GM23248 (cell line): ENCODE measurements at regions not wholly inside any gene's neighbourhood (a gene's known extent, or its start where the extent isn't known, plus 50 kb on each side); places are given as distances from the start of the nearest gene placed in this dataset.

Experiments
- DNase-seq: peaks from one replicate; pipeline ENCODE4 v3.0.0-alpha.2; 2015
- H2AFZ ChIP-seq: fragments of 200-600 bp; sonication (generic); 2 replicates; pipeline ENCODE4 v1.6.1; 2016; ENCODE audit warnings: antibody characterized with exemption
- H3F3A ChIP-seq: fragments of 200-600 bp; sonication (generic); 2 replicates; pipeline ENCODE4 v1.6.1; 2016; ENCODE audit warnings: mild to moderate bottlenecking, antibody characterized with exemption, mixed run types; ENCODE audit not compliant: insufficient read depth
- H3K27ac ChIP-seq: fragments of 200-600 bp; sonication (generic); 2 replicates; pipeline ENCODE4 v1.5.1; 2016; ENCODE audit warnings: mild to moderate bottlenecking
- H3K27me3 ChIP-seq: fragments of 200-600 bp; sonication (generic); replicated peaks from 2 replicates; pipeline ENCODE4 v1.6.1; 2016; ENCODE audit warnings: mild to moderate bottlenecking; ENCODE audit not compliant: insufficient read depth
- H3K36me3 ChIP-seq: fragments of 200-600 bp; sonication (generic); 2 replicates; pipeline ENCODE4 v1.6.1; 2016; ENCODE audit warnings: low read depth, mild to moderate bottlenecking
- H3K4me1 ChIP-seq: fragments of 200-600 bp; sonication (generic); 2 replicates; pipeline ENCODE4 v1.6.1; 2016; ENCODE audit warnings: mild to moderate bottlenecking; ENCODE audit not compliant: insufficient read depth
- H3K4me2 ChIP-seq: fragments of 200-600 bp; sonication (generic); one replicate; pipeline ENCODE4 v1.6.1; 2016; ENCODE audit warnings: mild to moderate bottlenecking; ENCODE audit not compliant: unreplicated experiment
- H3K4me3 ChIP-seq: fragments of 200-600 bp; sonication (generic); 2 replicates; pipeline ENCODE4 v1.5.1; 2016; ENCODE audit warnings: mild to moderate bottlenecking
- H3K79me2 ChIP-seq: fragments of 200-600 bp; sonication (generic); 2 replicates; pipeline ENCODE4 v1.6.1; 2016; ENCODE audit warnings: mild to moderate bottlenecking; ENCODE audit not compliant: insufficient read depth
- H3K9ac ChIP-seq: fragments of 200-600 bp; sonication (generic); 2 replicates; pipeline ENCODE4 v1.6.1; 2016; ENCODE audit warnings: mild to moderate bottlenecking
- H3K9me2 ChIP-seq: fragments of 200-600 bp; sonication (generic); 2 replicates; pipeline ENCODE4 v1.6.1; 2016; ENCODE audit warnings: mixed run types, mild to moderate bottlenecking, moderate library complexity; ENCODE audit not compliant: insufficient read depth
- H3K9me3 ChIP-seq: fragments of 200-600 bp; sonication (generic); one replicate; pipeline ENCODE4 v1.6.1; 2017; ENCODE audit warnings: low read depth
- H4K20me1 ChIP-seq: fragments of 200-600 bp; sonication (generic); 2 replicates; pipeline ENCODE4 v1.6.0; 2016; ENCODE audit not compliant: insufficient read depth
- EZH2 ChIP-seq: fragments of 200-600 bp; sonication (generic); IDR thresholded peaks from 2 replicates; pipeline ENCODE4 v1.6.1; 2018; ENCODE audit warnings: antibody characterized with exemption, mild to moderate bottlenecking; ENCODE audit not compliant: insufficient read depth, poor library complexity, severe bottlenecking
- EZH2phosphoT487 ChIP-seq: fragments of 200-600 bp; sonication (generic); IDR thresholded peaks from 2 replicates; pipeline ENCODE4 v1.6.1; 2018; ENCODE audit warnings: antibody characterized with exemption, moderate library complexity, mild to moderate bottlenecking, low read depth; ENCODE audit not compliant: insufficient read depth
- WGBS, 2 experiments: methylation state at CpG; one replicate each; pipeline ENCODE4 v1.1.6; 2015 to 2017; ENCODE audit warnings: low lambda C conversion rate in 2 of 2, low coverage in 1 of 2; ENCODE audit errors: missing lambda C conversion rate in 2 of 2; 5-methylcytosine and 5-hydroxymethylcytosine counted together
- in situ Hi-C: fragments of 300-500 bp; cut with MboI; formaldehyde crosslinking; loops from 2 replicates; pipeline ENCODE4 v1.15.0; 2020

GRCh38 chr5:117271656-117272055, 697.0 kb upstream of the SEMA6A start:
- in situ Hi-C loops: no loop called here
- no peak for DNase-seq
- WGBS, 2 experiments: 1 to 3% methylated on average over 2 of the region's 2 CpGs

GRCh38 chr5:117266280-117266679, 691.7 kb upstream of the SEMA6A start:
- Histone ChIP-seq H3F3A (no peaks in the 10 kb centered on the region), H3K36me3 (no peaks in the 10 kb centered on the region), H3K79me2 (no peaks in the 10 kb centered on the region), H3K4me2 (no peak overlapping the region), H3K9me2 (no peaks in the 10 kb centered on the region), H4K20me1 (no peaks in the 10 kb centered on the region), H3K9ac (no peak overlapping the region), H3K27me3 (no peaks in the 10 kb centered on the region), H3K27ac (no peak overlapping the region), H2AFZ (no peak overlapping the region), H3K4me1 (no peaks in the 10 kb centered on the region), H3K9me3 (no peaks in the 10 kb centered on the region), H3K4me3 (no peak overlapping the region)
- in situ Hi-C loops: no loop called here
- TF ChIP-seq EZH2: no peak
- no peak for TF ChIP-seq EZH2phosphoT487
- DNase-seq: no peak

More at GRCh38 chr5:117271656-117272055, 697.0 kb upstream of the SEMA6A start:
- Histone ChIP-seq H3K27me3 (no peaks in the 10 kb centered on the region), H3K9ac (no peak overlapping the region), H3K36me3 (no peaks in the 10 kb centered on the region), H3K9me3 (no peaks in the 10 kb centered on the region), H3K79me2 (no peaks in the 10 kb centered on the region), H3K4me2 (no peak overlapping the region), H3F3A (no peaks in the 10 kb centered on the region), H3K9me2 (no peaks in the 10 kb centered on the region), H4K20me1 (no peaks in the 10 kb centered on the region), H3K4me1 (no peaks in the 10 kb centered on the region), H3K4me3 (no peak overlapping the region), H3K27ac (no peak overlapping the region), H2AFZ (no peak overlapping the region)
- TF ChIP-seq EZH2phosphoT487 (no peak), EZH2 (no peak)

GRCh38 chr5:117263231-117263630, 688.6 kb upstream of the SEMA6A start:
- Histone ChIP-seq H3K4me1 (no peaks in the 10 kb centered on the region), H3K9me2 (no peaks in the 10 kb centered on the region), H2AFZ (no peak overlapping the region), H3K27ac (no peak overlapping the region), H3K9ac (no peak overlapping the region), H3K4me3 (no peak overlapping the region), H3K4me2 (no peak overlapping the region), H4K20me1 (no peaks in the 10 kb centered on the region), H3K9me3 (no peaks in the 10 kb centered on the region), H3K79me2 (no peaks in the 10 kb centered on the region), H3F3A (no peaks in the 10 kb centered on the region), H3K36me3 (no peaks in the 10 kb centered on the region), H3K27me3 (no peaks in the 10 kb centered on the region)
- in situ Hi-C loops: no loop called here
- no peak for TF ChIP-seq EZH2
- TF ChIP-seq EZH2phosphoT487: no peak
- WGBS, 2 experiments: 0 to 6% methylated on average over 1 of the region's 1 CpG
- DNase-seq: no peak

GRCh38 chr5:117262572-117263131, 688.0 kb upstream of the SEMA6A start:
- H3K9me2 ChIP-seq: no peaks in the 10 kb centered on the region
- H2AFZ ChIP-seq: no peak overlapping the region
- H3F3A ChIP-seq: no peaks in the 10 kb centered on the region
- H4K20me1 ChIP-seq: no peaks in the 10 kb centered on the region
- H3K4me1 ChIP-seq: no peaks in the 10 kb centered on the region
- no peaks in the 10 kb centered on the region for H3K36me3 ChIP-seq
- WGBS, 2 experiments: 4 to 7% methylated on average over 4 of the region's 4 CpGs
- H3K27me3 ChIP-seq: no peaks in the 10 kb centered on the region
- no peaks in the 10 kb centered on the region for H3K79me2 ChIP-seq
- H3K27ac ChIP-seq: no peak overlapping the region
- no peak for TF ChIP-seq EZH2phosphoT487
- no peak for TF ChIP-seq EZH2
- H3K4me3 ChIP-seq: no peak overlapping the region
- H3K4me2 ChIP-seq: no peak overlapping the region
- no peaks in the 10 kb centered on the region for H3K9me3 ChIP-seq
- DNase-seq: no peak
- in situ Hi-C loops: no loop called here
- no peak overlapping the region for H3K9ac ChIP-seq

- H3K9ac ChIP-seq: no peak overlapping the region
- no peaks in the 10 kb centered on the region for H3K9me2 ChIP-seq
- H3K4me1 ChIP-seq: no peaks in the 10 kb centered on the region
- H4K20me1 ChIP-seq: no peaks in the 10 kb centered on the region
- H3K4me3 ChIP-seq: no peak overlapping the region
- no peaks in the 10 kb centered on the region for H3F3A ChIP-seq
- DNase-seq: no peak
- no peaks in the 10 kb centered on the region for H3K79me2 ChIP-seq
- no peaks in the 10 kb centered on the region for H3K9me3 ChIP-seq
- TF ChIP-seq EZH2 (no peak), EZH2phosphoT487 (no peak)
- H2AFZ ChIP-seq: no peak overlapping the region
- 48 to 49% methylated on average over 7 of the region's 7 CpGs for WGBS, 2 experiments
- H3K36me3 ChIP-seq: no peaks in the 10 kb centered on the region
- H3K27me3 ChIP-seq: no peaks in the 10 kb centered on the region
- H3K27ac ChIP-seq: no peak overlapping the region
- no peak overlapping the region for H3K4me2 ChIP-seq
- in situ Hi-C loops: no loop called here
Measured at GRCh38 chr5:117261948-117262571, 687.4 kb upstream of the SEMA6A start.
